ENCODE measurements at regions not wholly inside any gene's neighbourhood (a gene's known extent, or its start where the extent isn't known, plus 50 kb on each side); places are given as distances from the start of the nearest gene placed in this dataset.

DNA sequence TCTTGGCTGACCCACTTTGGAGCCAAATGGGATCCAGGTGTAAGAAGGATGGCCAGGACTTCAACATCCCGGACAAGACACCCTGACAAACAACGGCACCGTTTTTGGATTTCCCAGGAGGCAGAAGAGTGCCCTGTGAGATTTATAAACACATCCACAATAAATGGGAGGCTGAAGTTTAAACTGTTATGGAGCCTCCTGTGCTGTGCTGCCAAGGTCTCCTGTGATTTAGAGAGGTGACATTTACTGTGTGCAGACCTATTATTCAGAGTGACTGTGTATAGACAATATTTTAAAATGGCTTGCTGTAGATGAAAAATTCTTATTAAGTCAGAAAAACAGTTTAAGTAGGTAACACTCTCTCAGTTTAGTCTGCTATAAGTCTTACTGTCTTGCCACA lies 401.5 kb upstream of the ETAA1 start:
- DNase-seq (ENCODE audit: low read depth in 1 of 2, low spot score in 1 of 2), result no peak
- no peaks in the 10 kb centered on the region for H3K36me3 ChIP-seq
- H3K27me3 ChIP-seq, result no peaks in the 10 kb centered on the region
- H3K4me3 ChIP-seq, result no peak overlapping the region
- no peak overlapping the region for H3K27ac ChIP-seq
- TF ChIP-seq, protein P1, sequence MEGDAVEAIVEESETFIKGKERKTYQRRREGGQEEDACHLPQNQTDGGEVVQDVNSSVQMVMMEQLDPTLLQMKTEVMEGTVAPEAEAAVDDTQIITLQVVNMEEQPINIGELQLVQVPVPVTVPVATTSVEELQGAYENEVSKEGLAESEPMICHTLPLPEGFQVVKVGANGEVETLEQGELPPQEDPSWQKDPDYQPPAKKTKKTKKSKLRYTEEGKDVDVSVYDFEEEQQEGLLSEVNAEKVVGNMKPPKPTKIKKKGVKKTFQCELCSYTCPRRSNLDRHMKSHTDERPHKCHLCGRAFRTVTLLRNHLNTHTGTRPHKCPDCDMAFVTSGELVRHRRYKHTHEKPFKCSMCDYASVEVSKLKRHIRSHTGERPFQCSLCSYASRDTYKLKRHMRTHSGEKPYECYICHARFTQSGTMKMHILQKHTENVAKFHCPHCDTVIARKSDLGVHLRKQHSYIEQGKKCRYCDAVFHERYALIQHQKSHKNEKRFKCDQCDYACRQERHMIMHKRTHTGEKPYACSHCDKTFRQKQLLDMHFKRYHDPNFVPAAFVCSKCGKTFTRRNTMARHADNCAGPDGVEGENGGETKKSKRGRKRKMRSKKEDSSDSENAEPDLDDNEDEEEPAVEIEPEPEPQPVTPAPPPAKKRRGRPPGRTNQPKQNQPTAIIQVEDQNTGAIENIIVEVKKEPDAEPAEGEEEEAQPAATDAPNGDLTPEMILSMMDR (IDR thresholded peaks at IDR 0.05; ENCODE audit: low read depth, low read length), result no peak
- peaks cover 8% of the 10 kb centered on the region for H3K4me1 ChIP-seq (ENCODE audit: low read depth)
- no peaks in the 10 kb centered on the region for H3K9me3 ChIP-seq (ENCODE audit: low read depth)

DNA sequence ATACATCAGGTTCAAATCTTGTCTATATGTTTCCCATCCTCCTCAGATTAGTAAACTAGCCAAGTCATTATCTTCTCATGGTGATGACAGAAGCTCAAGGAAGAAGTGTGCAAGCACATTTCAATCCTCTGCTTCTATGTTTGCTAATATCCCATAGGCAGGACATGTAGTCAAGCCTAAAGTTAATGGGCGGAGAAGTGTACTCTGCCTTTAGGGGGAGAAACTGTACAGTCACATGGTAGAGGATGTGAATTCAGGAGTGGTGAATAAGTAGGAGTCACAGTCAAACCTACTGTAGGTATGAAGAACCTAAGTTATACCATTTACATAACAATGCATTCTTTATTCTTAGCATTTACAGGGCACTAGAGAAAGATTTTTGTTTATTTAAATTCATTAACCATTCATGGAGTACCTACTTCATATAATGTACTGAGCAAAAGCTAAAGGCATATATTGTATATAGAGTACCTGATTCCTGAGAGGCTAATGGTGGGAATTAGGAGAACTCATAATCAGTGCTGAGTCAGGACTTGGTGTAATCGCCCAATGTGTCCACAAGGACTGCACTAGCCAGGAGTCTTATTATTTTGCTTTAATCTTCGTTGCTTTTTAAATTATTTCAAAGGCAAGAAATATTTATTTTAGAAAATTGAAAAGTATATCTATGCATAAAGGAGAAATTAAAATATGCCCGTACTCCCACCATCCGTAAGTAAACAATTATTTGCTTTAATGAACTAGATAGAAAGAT lies 394.3 kb upstream of the ETAA1 start:
- no peaks in the 10 kb centered on the region for H3K27me3 ChIP-seq
- H3K27ac ChIP-seq, result no peak overlapping the region
- H3K4me3 ChIP-seq, result no peak overlapping the region
- no peaks in the 10 kb centered on the region for H3K36me3 ChIP-seq
- no peak for DNase-seq (ENCODE audit: low read depth in 1 of 2, low spot score in 1 of 2)
- H3K9me3 ChIP-seq (ENCODE audit: low read depth), result no peaks in the 10 kb centered on the region
- TF ChIP-seq, protein P1 (IDR thresholded peaks at IDR 0.05; ENCODE audit: low read depth, low read length), result no peak
- no peaks in the 10 kb centered on the region for H3K4me1 ChIP-seq (ENCODE audit: low read depth)

- Histone ChIP-seq H3K36me3 (no peaks in the 10 kb centered on the region), H3K27ac (no peak overlapping the region), H3K27me3 (no peaks in the 10 kb centered on the region), H3K4me1 (ENCODE audit: low read depth) (no peaks in the 10 kb centered on the region), H3K4me3 (no peak overlapping the region), H3K9me3 (ENCODE audit: low read depth) (no peaks in the 10 kb centered on the region)
- DNase-seq (ENCODE audit: low read depth in 1 of 2, low spot score in 1 of 2), result no peak
- TF ChIP-seq, protein P1 (IDR thresholded peaks at IDR 0.05; ENCODE audit: low read depth, low read length), result no peak
Observed at GRCh38 chr2:67006373-67006960, 390.7 kb upstream of the ETAA1 start.

DNA sequence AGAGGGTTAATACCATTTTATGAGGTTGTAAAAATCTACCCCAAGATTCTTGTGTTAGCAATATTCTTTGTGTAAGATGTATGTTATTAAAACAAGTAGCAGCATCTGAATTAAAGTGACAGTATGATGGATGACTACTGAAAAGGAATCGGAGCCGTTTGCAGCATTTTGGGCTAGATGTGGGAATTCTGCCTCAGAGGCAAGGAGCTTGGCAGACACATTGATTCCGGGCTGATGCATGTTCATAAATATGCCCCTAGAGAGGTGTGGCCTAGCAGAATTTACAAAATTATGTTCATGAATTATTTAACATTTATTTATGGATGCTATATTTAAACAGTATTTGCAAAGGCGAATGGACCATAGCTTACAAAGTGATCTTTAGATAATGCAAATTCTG lies 389.0 kb upstream of the ETAA1 start:
- no peaks in the 10 kb centered on the region for H3K9me3 ChIP-seq (ENCODE audit: low read depth)
- no peaks in the 10 kb centered on the region for H3K4me1 ChIP-seq (ENCODE audit: low read depth)
- H3K27ac ChIP-seq, result no peak overlapping the region
- no peaks in the 10 kb centered on the region for H3K36me3 ChIP-seq
- DNase-seq (ENCODE audit: low read depth in 1 of 2, low spot score in 1 of 2), result no peak
- no peaks in the 10 kb centered on the region for H3K27me3 ChIP-seq
- no peak overlapping the region for H3K4me3 ChIP-seq
- TF ChIP-seq, protein P1 (IDR thresholded peaks at IDR 0.05; ENCODE audit: low read depth, low read length), result no peak

GRCh38 chr2:67012165-67012564 lies 385.0 kb upstream of the ETAA1 start:
- Histone ChIP-seq H3K9me3 (ENCODE audit: low read depth) (no peaks in the 10 kb centered on the region), H3K27ac (no peak overlapping the region), H3K4me1 (ENCODE audit: low read depth) (no peaks in the 10 kb centered on the region), H3K27me3 (no peaks in the 10 kb centered on the region), H3K4me3 (no peak overlapping the region), H3K36me3 (no peaks in the 10 kb centered on the region)
- no peak for DNase-seq (ENCODE audit: low read depth in 1 of 2, low spot score in 1 of 2)
- TF ChIP-seq, protein P1 (IDR thresholded peaks at IDR 0.05; ENCODE audit: low read depth, low read length), result no peak

All from cardiac muscle cell (in vitro differentiated cells and primary cell).